DOHH2 (cell line): ENCODE measurements at regions not wholly inside any gene's neighbourhood (a gene's known extent, or its start where the extent isn't known, plus 50 kb on each side); places are given as distances from the start of the nearest gene placed in this dataset.

ENCODE experiments used
- CTCF ChIP-seq: fragments of 200-600 bp; sonication (generic); IDR thresholded peaks from one replicate; pipeline ENCODE4 v1.5.1; 2014; ENCODE audit warnings: antibody characterized with exemption, mild to moderate bottlenecking, low read depth, low read length; ENCODE audit not compliant: poor library complexity, severe bottlenecking
- EZH2phosphoT487 ChIP-seq: fragments of 200-600 bp; sonication (generic); IDR thresholded peaks from 2 replicates; pipeline ENCODE4 v1.6.1; 2017; ENCODE audit warnings: borderline replicate concordance, mild to moderate bottlenecking, antibody characterized with exemption, low read length, moderate library complexity, mixed read lengths

- TF ChIP-seq CTCF (no peak), EZH2phosphoT487 (no peak)
Measured at GRCh38 chr7:35386082-35386815, 132.3 kb upstream of the TBX20 start.
